IMR-90 (cell line): ENCODE measurements at regions not wholly inside any gene's neighbourhood (a gene's known extent, or its start where the extent isn't known, plus 50 kb on each side); places are given as distances from the start of the nearest gene placed in this dataset.

Source experiments
- ATAC-seq: fragments of 200-7000 bp; cut with Tn5 transposase; 2 replicates; pipeline ENCODE4 v1.9.1; 2020; ENCODE audit warnings: low read depth, mild to moderate bottlenecking, moderate library complexity
- BruUV-seq: library from RNA; stranded (reverse); fragments of 400-500 nt; replicated peaks from 2 replicates; lab custom pipeline; 2021; lab: Mats Ljungman, UMichigan
- CTCF ChIA-PET: fragments of 300-600 bp; formaldehyde crosslinking; extraction: SDS; loops from one replicate; lab custom pipeline; 2021; ENCODE audit warnings: antibody characterized with exemption; lab: Yijun Ruan, JAX
- POLR2A ChIA-PET: fragments of 300-600 bp; sonication (Branson Sonifier 250); formaldehyde crosslinking; loops from one replicate; lab custom pipeline; 2022; ENCODE audit warnings: antibody characterized with exemption; ENCODE audit not compliant: unreplicated experiment; lab: Charles Lee
- DNase-seq: peaks from one replicate; pipeline ENCODE4 v3.0.0; 2013
- H2AFZ ChIP-seq: replicated peaks from 2 replicates; pipeline ENCODE3; 2013; ENCODE audit warnings: low read length, mild to moderate bottlenecking; ENCODE audit not compliant: poor library complexity
- H2AK5ac ChIP-seq: 2 replicates; pipeline ENCODE4 v1.6.1; 2013; ENCODE audit warnings: low read depth, low read length, inconsistent platforms
- H2AK9ac ChIP-seq: replicated peaks from 2 replicates; pipeline ENCODE3; 2013; ENCODE audit warnings: mild to moderate bottlenecking, low read depth, low read length, moderate library complexity; ENCODE audit not compliant: poor library complexity
- H2BK120ac ChIP-seq: 2 replicates; pipeline ENCODE4 v1.6.1; 2013; ENCODE audit warnings: low read depth, low read length, inconsistent platforms
- H2BK15ac ChIP-seq: 3 replicates; pipeline ENCODE4 v1.6.1; 2013; ENCODE audit warnings: low read depth, low read length, inconsistent platforms
- H2BK20ac ChIP-seq: 2 replicates; pipeline ENCODE4 v1.6.1; 2013; ENCODE audit warnings: low read depth, mild to moderate bottlenecking, inconsistent platforms, low read length, moderate library complexity
- H2BK5ac ChIP-seq: 2 replicates; pipeline ENCODE4 v1.6.1; 2013; ENCODE audit warnings: mild to moderate bottlenecking, low read depth, low read length, inconsistent platforms; ENCODE audit not compliant: poor library complexity, severe bottlenecking
- H3K14ac ChIP-seq: replicated peaks from 2 replicates; pipeline ENCODE4 v1.6.1; 2013; ENCODE audit warnings: low read depth, low read length, inconsistent platforms
- H3K18ac ChIP-seq: 2 replicates; pipeline ENCODE4 v1.6.1; 2013; ENCODE audit warnings: low read depth, low read length, control low read depth
- H3K23ac ChIP-seq: 2 replicates; pipeline ENCODE4 v1.6.1; 2013; ENCODE audit warnings: low read depth, low read length, inconsistent platforms
- H3K27ac ChIP-seq: 2 replicates; pipeline ENCODE4 v1.5.1; 2013; ENCODE audit warnings: mild to moderate bottlenecking, control low read depth, low read length; ENCODE audit not compliant: insufficient read depth
- H3K27me3 ChIP-seq: 2 replicates; pipeline ENCODE4 v1.6.1; 2013; ENCODE audit warnings: low read length; ENCODE audit not compliant: control insufficient read depth, insufficient read depth
- H3K36me3 ChIP-seq: 2 replicates; pipeline ENCODE4 v1.6.1; 2013; ENCODE audit warnings: low read length, mixed read lengths; ENCODE audit not compliant: control insufficient read depth, insufficient read depth
- H3K4ac ChIP-seq: 2 replicates; pipeline ENCODE4 v1.6.1; 2013; ENCODE audit warnings: low read depth, low read length, inconsistent platforms
- H3K4me1 ChIP-seq: 2 replicates; pipeline ENCODE4 v1.6.1; 2013; ENCODE audit warnings: low read length, mixed read lengths; ENCODE audit not compliant: control insufficient read depth, insufficient read depth
- H3K4me2 ChIP-seq: 2 replicates; pipeline ENCODE4 v1.6.1; 2013; ENCODE audit warnings: low read depth, mild to moderate bottlenecking, control low read depth, low read length, moderate library complexity
- H3K4me3 ChIP-seq: 2 replicates; pipeline ENCODE4 v1.5.1; 2013; ENCODE audit warnings: low read depth, mild to moderate bottlenecking, control low read depth, low read length, moderate library complexity; ENCODE audit not compliant: insufficient read depth
- H3K56ac ChIP-seq: 2 replicates; pipeline ENCODE4 v1.6.1; 2013; ENCODE audit warnings: low read length, inconsistent platforms; ENCODE audit not compliant: insufficient read depth; ENCODE audit errors: extremely low read depth
- H3K79me1 ChIP-seq, 2 experiments: 2 replicates each; pipeline ENCODE4 v1.6.1; 2013; ENCODE audit warnings: low read length in 2 of 2, inconsistent platforms in 1 of 2, low read depth in 1 of 2
- H3K9ac ChIP-seq: 2 replicates; pipeline ENCODE4 v1.6.1; 2013; ENCODE audit warnings: low read depth, low read length, control low read depth
- H3K9me1 ChIP-seq: 2 replicates; pipeline ENCODE4 v1.6.1; 2013; ENCODE audit warnings: low read length, inconsistent platforms; ENCODE audit not compliant: insufficient read depth
- H3K9me3 ChIP-seq: 2 replicates; pipeline ENCODE4 v1.6.1; 2013; ENCODE audit warnings: low read length; ENCODE audit not compliant: control insufficient read depth, insufficient read depth
- H4K20me1 ChIP-seq: 2 replicates; pipeline ENCODE4 v1.6.1; 2013; ENCODE audit warnings: low read length, inconsistent platforms; ENCODE audit not compliant: insufficient read depth
- H4K5ac ChIP-seq: 2 replicates; pipeline ENCODE4 v1.6.1; 2013; ENCODE audit warnings: mild to moderate bottlenecking, low read depth, low read length, control low read depth
- H4K8ac ChIP-seq, 2 experiments: 2 replicates each; pipeline ENCODE4 v1.6.1; 2013; ENCODE audit warnings: low read depth in 2 of 2, low read length in 2 of 2, control low read depth in 1 of 2, inconsistent platforms in 1 of 2
- H4K91ac ChIP-seq: 2 replicates; pipeline ENCODE4 v1.6.1; 2013; ENCODE audit warnings: low read depth, low read length, inconsistent platforms; ENCODE audit not compliant: insufficient read depth
- BHLHE40 ChIP-seq: fragments of 150-350 bp; IDR thresholded peaks from 2 replicates; pipeline ENCODE4 v1.6.1; 2016; ENCODE audit warnings: mild to moderate bottlenecking, low read depth, low read length
- CEBPB ChIP-seq: IDR thresholded peaks from 2 replicates; pipeline ENCODE4 v1.6.1; 2012; ENCODE audit warnings: low read depth, low read length, improper control_type of control experiment
- CTCF ChIP-seq: conservative IDR thresholded peaks from 2 replicates; pipeline ENCODE4 v1.5.1; 2012; ENCODE audit warnings: mild to moderate bottlenecking, low read depth, low read length, improper control_type of control experiment
- MXI1 ChIP-seq: IDR thresholded peaks from 2 replicates; pipeline ENCODE4 v1.6.1; 2012; ENCODE audit warnings: low read depth, mild to moderate bottlenecking, low read length, moderate library complexity, borderline replicate concordance
- RFX5 ChIP-seq: IDR thresholded peaks from 2 replicates; pipeline ENCODE4 v1.8.0; 2012; ENCODE audit warnings: low read depth, mild to moderate bottlenecking, low read length, moderate library complexity
- WGBS, 2 experiments: methylation state at CpG; one replicate each; pipeline versions ENCODE4 v1.1.5 to v1.1.7; 2013; ENCODE audit warnings: missing lambda C conversion rate in 2 of 2; ENCODE audit not compliant: insufficient read length in 1 of 2; ENCODE audit errors: extremely low coverage in 2 of 2; 5-methylcytosine and 5-hydroxymethylcytosine counted together
- dilution Hi-C: fragments of 300-500 bp; cut with HindIII; formaldehyde crosslinking; loops from one replicate; pipeline ENCODE4 v1.14.3; 2018; ENCODE audit warnings: low sequenced_read_pairs; ENCODE audit not compliant: unreplicated experiment
- in situ Hi-C: fragments of 300-500 bp; cut with MboI; formaldehyde crosslinking; loops from 3 replicates; pipeline ENCODE4 v1.14.3; 2019; ENCODE audit warnings: low sequenced_read_pairs, inconsistent platforms, mixed read lengths
- intact Hi-C: fragments of 100-400 bp; cut with micrococcal nuclease; formaldehyde crosslinking; loops from 2 replicates; pipeline ENCODE4 v1.10.0; 2022

DNA sequence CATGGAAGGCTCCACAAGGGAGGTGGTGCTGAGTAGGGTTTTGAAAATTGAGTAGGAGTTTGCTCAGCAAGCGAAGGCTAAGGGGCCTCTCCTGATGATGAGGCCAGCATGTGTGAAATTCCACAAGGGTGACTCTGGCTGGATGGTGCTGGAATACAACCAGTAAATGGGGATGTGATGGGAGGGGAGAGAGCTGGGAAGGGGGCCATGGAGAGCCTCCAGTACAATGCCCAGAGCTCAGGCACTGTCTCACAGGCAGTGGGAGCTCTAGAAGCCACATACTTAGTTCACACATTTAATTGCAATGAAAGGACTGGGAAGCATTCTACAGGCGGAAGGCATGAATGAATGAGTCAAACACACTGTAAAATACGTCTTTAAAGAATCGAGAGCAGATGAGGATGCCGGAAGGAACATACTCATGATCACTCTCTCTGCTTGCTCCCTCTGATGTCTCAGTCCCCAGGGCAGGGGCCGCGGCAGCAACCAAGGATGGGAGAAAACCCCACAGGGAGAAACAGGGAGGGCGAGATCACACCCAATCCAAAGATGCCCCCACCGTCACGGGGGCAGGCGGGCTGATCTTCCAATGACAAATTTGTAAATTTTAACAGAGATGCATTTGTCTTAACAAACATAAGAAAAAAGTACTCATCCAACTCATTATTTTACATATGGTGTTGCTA, 261.0 kb downstream of the NSG2 start:
- ATAC-seq (no peak), DNase-seq (no peak)
- Histone ChIP-seq H3K18ac (no peak overlapping the region), H3K79me1 (no peaks in the 10 kb centered on the region), H3K36me3 (no peaks in the 10 kb centered on the region), H4K8ac (no peak overlapping the region), H3K4me3 (no peak overlapping the region), H3K9me3 (no peaks in the 10 kb centered on the region), H3K4ac (no peak overlapping the region), H3K4me2 (no peak overlapping the region), H3K4me1 (no peaks in the 10 kb centered on the region), H3K14ac (no peak overlapping the region), H3K9me1 (no peaks in the 10 kb centered on the region), H2BK5ac (no peak overlapping the region), H2BK15ac (no peak overlapping the region), H2AK5ac (no peak overlapping the region), H3K9ac (no peak overlapping the region), H2BK120ac (no peak overlapping the region), H3K23ac (no peak overlapping the region), H2BK20ac (no peak overlapping the region), H3K56ac (no peak overlapping the region), H3K27ac (no peak overlapping the region), H4K91ac (no peak overlapping the region), H2AFZ (no peak overlapping the region), H4K5ac (no peak overlapping the region), H2AK9ac (no peak overlapping the region), H4K20me1 (no peaks in the 10 kb centered on the region), H3K27me3 (peaks cover 5% of the 10 kb centered on the region; the same call in 1 of the 2 replicates)
- WGBS, 2 experiments = 20% methylated on average over 1 of the region's 11 CpGs; no CpG with 5 or more reads in 1 of the 2 experiments
- CTCF ChIA-PET = no interaction called here
- POLR2A ChIA-PET = no interaction called here
- intact Hi-C loops (no loop called here), in situ Hi-C loops (loop anchor here (25.0 kb wide), 2 partner anchors 1019 to 1144 kb away; no protein-coding TSS in a partner anchor), dilution Hi-C loops (no loop called here)
- no TSS peak for BruUV-seq
- TF ChIP-seq CEBPB = no peak
- no peak for TF ChIP-seq RFX5
- TF ChIP-seq MXI1 = no peak
- no peak for TF ChIP-seq CTCF
- no peak for TF ChIP-seq BHLHE40
